GM18907 (cell line): ENCODE measurements at regions not wholly inside any gene's neighbourhood (a gene's known extent, or its start where the extent isn't known, plus 50 kb on each side); places are given as distances from the start of the nearest gene placed in this dataset.
"Not testable (repeated sequence)": the region's sequence is repeated elsewhere in the genome, so short reads cannot be mapped to it uniquely, and the experiment has no call there.

Experiments
- ATAC-seq: cut with Tn5 transposase; IDR thresholded peaks from one replicate; pipeline ENCODE4 v1.9.1; 2021; ENCODE audit warnings: mild to moderate bottlenecking, moderate library complexity; ENCODE audit not compliant: unreplicated experiment

- no peak for ATAC-seq
Measured at GRCh38 chrX:96502507-96502906, 182.1 kb upstream of the DIAPH2 start.

- ATAC-seq = not testable (repeated sequence)
Measured at GRCh38 chrX:96529386-96529785, 155.3 kb upstream of the DIAPH2 start.

- no peak for ATAC-seq
Measured at GRCh38 chrX:96538104-96538725, 146.4 kb upstream of the DIAPH2 start.

- ATAC-seq = peak; percentile 59
Measured at GRCh38 chrX:96540111-96540631, 144.5 kb upstream of the DIAPH2 start.

GRCh38 chrX:96546281-96546680, 138.4 kb upstream of the DIAPH2 start:
- not testable (repeated sequence) for ATAC-seq

GRCh38 chrX:96551322-96551872, 133.2 kb upstream of the DIAPH2 start:
- no peak for ATAC-seq

GRCh38 chrX:96556886-96557285, 127.8 kb upstream of the DIAPH2 start:
- no peak for ATAC-seq

GRCh38 chrX:96561129-96561528, 123.5 kb upstream of the DIAPH2 start:
- not testable (repeated sequence) for ATAC-seq

- no peak for ATAC-seq
Measured at GRCh38 chrX:96563646-96564045, 121.0 kb upstream of the DIAPH2 start.

- ATAC-seq = no peak
Measured at GRCh38 chrX:96564595-96564994, 120.0 kb upstream of the DIAPH2 start.

- no peak for ATAC-seq
Measured at GRCh38 chrX:96566878-96567277, 117.8 kb upstream of the DIAPH2 start.

- no peak for ATAC-seq
Measured at GRCh38 chrX:96568071-96568470, 116.6 kb upstream of the DIAPH2 start.

- no peak for ATAC-seq
Measured at GRCh38 chrX:96569034-96569433, 115.6 kb upstream of the DIAPH2 start.

- ATAC-seq = no peak
Measured at GRCh38 chrX:96575011-96575410, 109.6 kb upstream of the DIAPH2 start.

GRCh38 chrX:96576368-96576767, 108.3 kb upstream of the DIAPH2 start:
- ATAC-seq = no peak

- no peak for ATAC-seq
Measured at GRCh38 chrX:96578781-96579180, 105.9 kb upstream of the DIAPH2 start.

- no peak for ATAC-seq
Measured at GRCh38 chrX:96579252-96579651, 105.4 kb upstream of the DIAPH2 start.

GRCh38 chrX:96590403-96590802, 94.2 kb upstream of the DIAPH2 start:
- no peak for ATAC-seq

GRCh38 chrX:96591421-96591820, 93.2 kb upstream of the DIAPH2 start:
- ATAC-seq = no peak

GRCh38 chrX:96597847-96598246, 86.8 kb upstream of the DIAPH2 start:
- not testable (repeated sequence) for ATAC-seq

GRCh38 chrX:96611619-96612362, 72.9 kb upstream of the DIAPH2 start:
- ATAC-seq = no peak

GRCh38 chrX:96615448-96615847, 69.2 kb upstream of the DIAPH2 start:
- ATAC-seq = no peak
